DMS153 (cell line): ENCODE measurements at regions not wholly inside any gene's neighbourhood (a gene's known extent, or its start where the extent isn't known, plus 50 kb on each side); places are given as distances from the start of the nearest gene placed in this dataset.
"Not testable (repeated sequence)": the region's sequence is repeated elsewhere in the genome, so short reads cannot be mapped to it uniquely, and the experiment has no call there.

Experiments
- DNase-seq: peaks from one replicate; lab custom pipeline; 2025; lab: John Stamatoyannopoulos, UW

DNA sequence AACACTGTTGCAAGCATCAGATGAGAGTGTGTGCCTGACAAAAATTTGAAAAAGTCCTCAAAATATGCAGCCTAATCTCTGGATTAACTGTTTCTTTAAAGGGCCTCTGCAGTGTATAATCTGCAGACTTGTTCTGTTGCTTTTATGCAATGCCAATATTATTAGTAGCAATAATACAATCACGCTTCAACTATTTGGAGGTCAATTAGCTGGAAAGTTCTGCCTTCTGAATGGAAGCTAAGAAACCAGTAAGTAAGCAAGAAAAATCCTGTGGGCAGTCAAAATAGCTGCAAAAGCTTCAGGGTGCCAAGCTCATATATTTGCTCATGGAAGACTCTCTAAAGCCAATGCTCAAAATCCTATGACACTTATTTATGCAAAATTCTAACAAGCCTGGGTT lies 153.2 kb upstream of the NR2F2 start:
- DNase-seq, result no peak

DNA sequence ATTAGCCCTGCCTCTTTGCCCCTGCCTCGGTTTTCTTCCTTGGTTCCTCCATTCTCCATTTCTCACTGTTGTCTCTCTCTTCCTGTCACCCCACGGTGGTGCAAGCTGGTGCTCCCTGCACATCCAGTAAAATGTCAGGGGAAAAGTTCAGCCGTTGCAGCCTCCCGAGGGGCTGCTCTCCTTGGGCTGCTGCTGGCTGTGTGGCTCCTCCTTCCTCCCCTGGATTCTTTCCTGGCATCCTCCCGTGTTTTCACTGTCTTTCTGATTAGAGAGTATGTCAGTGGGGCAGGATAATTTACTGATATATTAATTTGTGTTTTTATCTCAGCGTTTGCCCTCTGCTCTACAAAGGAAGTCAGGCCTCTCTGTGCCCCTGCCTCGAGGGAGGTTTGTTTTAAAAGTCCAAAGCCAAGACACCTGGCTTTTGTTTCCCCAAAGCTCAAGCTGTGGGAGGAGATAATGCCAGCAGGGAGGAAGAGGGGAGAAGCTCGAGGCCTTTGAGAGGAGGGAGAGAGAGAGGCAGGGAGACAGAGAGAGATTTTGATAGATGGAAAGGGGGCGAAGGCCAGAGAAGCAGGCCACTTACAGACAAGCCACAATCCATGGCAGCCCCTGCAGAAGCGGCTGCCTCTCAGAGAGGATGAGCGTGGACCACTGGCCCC lies 150.3 kb upstream of the NR2F2 start:
- no peak for DNase-seq

DNA sequence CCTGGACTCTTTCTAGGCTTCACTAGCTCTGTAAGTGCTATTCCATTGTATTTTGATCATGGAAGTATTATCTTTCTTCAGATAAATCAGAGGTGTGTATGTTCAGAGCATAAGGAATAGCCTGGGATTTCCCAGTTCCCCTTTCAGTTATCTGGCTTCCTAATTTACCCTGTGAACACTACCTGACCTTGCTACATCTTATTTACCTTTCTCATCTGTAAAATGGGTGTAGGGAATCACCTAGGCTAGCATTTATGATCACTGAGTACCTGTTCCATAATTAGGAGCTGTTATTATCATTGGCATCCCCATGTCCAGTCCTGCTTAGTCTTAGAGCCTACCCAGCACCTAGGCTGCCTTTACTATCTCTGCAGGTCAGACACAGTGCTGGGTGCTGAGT lies 149.3 kb upstream of the NR2F2 start:
- no peak for DNase-seq

DNA sequence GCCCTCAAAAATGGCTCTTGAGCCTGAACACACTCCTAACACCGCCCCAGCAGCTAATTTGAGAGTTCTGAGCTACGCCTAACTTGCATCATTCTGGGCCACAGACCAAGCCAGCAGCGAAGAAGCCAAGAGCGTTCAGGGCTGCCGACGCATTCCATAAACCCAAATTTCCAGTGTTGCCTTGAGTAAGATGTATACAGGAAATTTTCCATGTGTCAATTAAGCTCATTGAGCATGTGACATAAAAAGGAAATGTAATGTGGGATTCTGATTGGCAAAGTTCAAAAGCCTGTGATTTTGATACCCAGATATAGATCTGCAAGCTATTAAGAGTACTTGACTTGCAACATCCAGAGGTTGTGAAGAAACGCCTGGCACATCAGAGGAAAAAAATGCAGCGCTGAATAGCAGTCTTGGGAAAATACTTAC lies 148.6 kb upstream of the NR2F2 start:
- DNase-seq, result no peak

DNA sequence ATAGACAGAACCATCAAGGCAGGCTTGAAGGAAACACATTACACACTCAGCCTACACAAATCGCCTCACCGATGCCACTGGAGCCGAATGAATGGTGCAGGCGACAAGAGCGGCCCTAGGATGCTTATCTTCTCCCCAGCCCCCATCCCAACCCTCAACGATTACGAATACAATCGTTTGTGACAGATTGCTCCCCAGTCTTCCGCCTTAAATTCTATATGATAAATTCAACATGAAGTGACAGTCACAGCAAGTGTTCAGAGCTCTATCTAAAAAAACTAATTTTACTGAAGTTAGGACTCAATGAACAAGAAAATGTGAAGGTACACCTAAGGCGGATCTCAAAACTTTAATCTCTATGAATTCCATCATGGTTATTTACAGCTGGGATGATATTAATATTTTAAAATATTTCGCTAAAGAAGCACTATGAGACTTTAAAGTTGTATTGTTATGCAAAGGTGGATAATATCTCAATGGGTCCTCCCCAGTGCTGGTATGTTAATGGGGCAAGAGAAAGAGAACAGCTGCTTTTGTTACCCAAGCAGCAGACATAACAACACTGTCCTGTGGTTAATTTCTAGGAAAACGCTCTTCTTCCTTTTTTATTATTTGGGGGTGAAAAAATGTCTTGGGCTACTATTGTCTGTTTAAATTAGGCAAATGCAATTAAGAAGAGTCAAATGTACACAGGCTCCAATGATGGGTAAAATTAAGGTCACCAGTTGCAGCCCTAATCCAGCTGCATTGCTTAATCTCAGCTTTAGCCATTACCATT lies 147.6 kb upstream of the NR2F2 start:
- no peak for DNase-seq

DNA sequence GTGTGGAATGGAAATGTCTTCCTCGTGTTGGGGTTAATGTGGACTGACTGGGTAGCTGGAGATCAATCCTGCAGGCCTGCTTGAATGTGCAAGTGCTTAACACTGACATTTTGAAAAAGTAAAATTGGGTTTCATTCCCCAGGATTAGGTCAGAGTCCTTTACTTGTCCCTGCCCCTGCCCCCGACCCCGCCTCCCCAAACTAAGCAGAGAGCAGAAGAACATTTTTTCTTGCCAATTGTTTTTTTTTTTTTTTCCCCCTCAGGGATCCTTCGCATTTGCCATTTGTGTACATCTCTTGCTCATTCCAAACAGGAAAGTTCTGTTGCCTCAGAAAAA lies 147.0 kb upstream of the NR2F2 start:
- no peak for DNase-seq

DNA sequence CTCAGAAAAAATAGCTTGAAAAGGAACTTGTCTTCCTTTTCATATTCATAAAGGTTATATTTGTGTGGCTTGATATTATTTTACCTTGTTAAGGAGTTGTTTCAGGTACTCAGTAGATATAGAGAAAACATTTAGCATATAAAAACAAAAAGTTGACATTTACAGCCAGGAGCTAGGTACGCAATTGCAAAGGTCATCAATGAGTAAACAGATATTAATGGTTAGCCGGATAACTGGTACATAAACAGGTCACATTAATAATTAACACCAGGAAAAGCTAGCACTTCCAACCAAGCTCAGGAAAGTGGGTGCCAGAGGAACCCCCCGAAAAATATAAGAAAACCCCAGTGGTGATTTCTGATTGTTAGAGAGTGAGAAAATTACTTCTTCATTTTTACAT lies 146.6 kb upstream of the NR2F2 start:
- no peak for DNase-seq

DNA sequence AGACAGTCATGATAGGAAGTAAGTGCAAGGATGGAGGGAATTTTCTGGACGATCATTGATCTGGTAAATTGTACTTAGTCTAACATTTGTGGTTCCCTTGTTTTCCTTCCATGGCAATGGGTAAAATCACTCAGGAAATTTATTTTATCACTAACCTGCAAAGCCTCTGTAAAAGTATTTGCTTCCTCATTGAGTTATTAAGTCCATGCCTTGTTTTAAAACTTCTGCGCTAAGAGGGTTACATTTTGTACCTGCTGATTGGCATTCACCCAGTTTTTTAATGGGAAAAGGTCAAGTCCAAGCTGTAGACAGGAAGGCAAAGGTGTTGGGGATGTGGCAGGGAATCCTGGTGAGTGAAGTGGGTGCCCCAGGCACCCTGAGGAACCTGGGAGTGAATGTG lies 146.2 kb upstream of the NR2F2 start:
- DNase-seq, result no peak

DNA sequence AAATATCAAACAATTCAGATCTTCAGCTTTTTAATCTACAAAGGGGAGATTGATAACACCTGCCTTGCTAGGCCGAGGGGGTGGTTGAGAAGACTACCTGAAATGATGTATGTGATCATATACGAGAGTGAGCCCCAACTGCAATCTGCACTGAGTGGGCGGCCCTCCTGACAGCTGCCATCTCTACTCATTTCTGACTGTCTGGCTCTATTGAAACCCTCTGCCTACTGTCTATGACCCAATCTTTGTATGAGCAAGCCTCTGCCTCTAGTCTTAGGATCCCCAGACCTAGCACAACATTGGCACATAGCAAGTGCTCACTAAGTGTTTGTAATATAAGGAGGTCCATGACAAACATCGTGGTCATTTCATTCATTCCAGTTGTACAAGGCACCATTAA lies 144.4 kb upstream of the NR2F2 start:
- DNase-seq, result no peak

DNA sequence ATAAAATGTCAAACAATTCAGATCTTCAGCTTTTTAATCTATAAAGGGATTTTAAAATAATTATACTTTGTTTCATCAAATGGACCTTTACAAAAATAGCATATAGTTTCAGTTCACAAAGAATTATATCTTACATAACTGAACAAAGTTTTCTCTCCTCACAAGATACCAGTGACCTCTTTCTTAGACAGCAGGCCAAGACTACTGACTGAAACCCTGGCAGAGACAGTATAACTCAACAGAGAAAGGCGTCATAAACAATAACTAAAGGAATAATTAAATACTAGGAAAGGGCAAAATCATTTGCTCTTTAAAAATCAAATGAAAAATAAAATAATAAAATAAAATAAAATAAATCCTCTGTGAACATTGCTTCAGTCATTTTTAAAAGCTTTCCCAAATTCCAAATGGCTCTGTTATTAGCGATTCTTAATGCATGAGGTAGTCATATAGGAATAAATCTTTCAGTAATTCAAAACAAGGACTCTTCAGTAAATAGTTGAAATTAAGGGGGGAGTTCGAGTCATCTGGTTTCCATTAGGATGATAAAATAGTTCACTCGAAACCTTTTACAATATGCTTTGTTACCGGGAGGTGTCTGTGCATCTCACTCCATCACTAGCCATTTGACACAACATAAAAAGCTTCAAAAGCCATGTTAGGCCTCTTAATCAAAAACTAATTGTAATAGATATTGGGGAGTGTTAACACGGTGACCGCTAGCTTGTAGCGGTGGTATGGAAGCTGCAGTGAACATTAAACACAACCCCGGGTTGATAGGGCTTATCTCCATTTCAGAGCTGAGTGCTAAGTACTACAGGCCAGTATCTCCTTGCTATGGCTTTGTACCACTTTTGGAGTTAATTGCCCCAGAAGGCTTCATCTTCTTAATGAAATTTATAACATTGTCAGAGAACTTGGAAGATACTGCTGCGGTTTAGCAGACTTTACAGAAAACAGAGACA lies 142.9 kb upstream of the NR2F2 start:
- no peak for DNase-seq

DNA sequence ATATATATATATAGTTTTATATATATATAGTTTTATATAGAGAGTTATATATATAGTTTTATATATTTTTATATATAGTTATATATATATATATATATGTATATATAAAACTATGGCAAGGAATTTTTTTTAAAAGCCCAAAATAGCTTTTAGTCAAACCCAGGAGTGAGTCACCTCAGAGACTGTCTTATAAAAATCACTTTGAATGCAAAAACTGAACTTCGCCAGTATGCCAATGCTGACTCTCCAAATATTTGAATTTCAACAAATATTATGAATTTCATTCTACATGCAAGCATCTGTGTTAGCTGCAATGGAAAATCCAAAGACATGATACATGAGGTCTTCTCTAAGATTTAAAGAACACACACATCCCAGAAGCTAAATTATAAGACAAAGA lies 132.8 kb upstream of the NR2F2 start:
- no peak for DNase-seq

DNA sequence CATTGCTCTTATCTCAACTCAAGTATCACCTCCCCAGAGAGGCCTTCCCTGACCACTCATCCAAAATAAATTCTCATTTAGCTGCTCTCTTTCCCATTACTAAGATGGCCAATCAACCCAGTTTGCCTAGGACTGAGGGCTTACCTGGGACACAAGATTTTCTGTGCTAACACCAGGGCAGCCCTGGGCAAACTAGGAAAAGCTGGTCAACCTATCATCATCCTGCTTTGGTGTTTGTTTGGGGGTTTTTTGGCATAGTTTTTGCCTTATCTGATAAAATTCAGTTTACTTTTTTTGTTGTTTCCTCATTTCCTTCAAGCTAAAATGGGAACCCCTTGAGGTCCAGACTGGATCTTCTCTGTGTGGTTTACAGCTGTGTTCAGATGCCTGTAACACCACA lies 131.4 kb upstream of the NR2F2 start:
- DNase-seq, result no peak

DNA sequence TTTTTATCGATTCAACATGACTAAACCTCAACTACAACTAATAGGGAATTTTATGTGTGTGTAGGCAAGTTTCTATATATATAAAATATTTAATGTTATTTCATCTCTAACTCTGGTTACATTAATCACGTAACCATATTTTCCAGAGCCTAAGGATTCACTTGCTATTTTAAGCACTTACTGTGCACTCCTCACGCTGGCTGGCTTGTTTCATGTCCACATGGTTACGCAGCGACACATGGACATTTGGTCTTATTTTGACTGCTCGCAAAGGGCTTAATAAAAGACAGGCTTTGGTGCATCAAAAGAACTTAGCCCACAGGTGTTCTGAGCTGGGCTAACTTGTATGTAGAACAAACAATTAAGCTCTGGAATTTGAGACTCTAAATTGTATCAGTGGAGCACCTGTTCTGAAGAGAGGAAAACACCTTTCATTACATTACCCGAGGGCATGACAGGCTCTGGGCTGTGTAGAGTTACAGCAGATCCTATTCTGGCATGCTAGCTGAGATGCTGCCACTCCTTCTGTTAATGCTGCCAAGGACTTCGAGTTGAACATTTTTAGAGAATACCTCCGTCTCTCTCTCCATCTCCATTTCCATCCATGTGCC lies 130.0 kb upstream of the NR2F2 start:
- no peak for DNase-seq

DNA sequence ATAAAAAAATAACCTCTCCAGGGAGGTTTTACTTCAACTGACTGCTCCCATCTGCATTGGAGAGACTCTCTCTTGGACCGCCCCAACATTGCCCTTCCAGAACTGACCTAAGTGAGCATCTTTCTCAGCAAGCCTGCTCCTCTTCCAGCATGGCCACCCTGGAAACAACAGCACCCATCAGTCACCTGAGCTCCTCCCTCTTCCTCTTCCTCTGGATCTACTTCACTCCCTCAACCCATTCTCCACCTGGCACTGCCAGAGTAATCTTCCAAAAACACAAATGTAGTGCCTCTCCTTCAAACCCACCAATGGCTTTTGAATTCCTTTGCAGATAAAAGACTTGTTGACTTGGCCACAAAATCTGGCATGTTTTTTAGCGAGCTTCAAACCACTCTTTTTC lies 128.8 kb upstream of the NR2F2 start:
- DNase-seq, result no peak

DNA sequence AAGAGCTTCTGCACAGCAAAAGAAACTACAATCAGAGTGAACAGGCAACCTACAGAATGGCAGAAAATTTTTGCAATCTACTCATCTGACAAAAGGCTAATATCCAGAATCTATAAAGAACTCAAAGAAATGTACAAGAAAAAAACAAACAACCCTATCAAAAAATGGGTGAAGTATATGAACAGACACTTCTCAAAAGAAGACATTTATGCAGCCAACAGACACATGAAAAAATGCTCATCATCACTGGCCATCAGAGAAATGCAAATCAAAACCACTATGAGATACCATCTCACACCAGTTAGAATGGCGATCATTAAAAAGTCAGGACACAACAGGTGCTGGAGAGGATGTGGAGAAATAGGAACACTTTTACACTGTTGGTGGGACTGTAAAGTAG lies 124.9 kb upstream of the NR2F2 start:
- not testable (repeated sequence) for DNase-seq

DNA sequence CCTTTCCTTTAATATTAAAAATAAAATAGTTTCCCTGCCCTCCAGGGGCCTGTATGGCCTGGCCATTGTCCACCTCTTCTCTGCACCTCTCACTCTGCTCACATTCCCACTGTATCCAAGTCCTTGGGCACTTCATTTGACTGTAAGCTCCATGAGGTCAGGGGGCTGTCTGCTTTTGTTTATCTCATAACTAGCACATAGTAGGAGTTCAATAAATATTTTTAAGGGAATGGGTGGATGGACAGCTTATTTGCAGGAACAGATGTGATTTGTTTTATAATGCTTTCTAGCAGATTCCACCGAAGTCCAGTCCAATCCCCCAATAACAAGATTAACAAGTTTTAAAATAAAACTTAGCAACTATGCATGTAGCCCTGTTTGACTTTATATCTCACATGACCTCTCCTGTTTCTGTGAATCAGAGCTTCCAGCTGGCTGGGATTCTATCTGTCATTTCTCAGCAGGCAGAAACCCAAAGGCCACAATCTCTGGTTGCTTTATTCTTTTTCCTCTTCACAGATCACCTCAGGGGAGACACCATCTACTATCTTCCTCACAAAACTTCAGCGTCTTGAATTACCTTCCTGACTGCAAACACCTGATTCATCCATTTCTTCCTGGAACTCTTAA lies 123.0 kb upstream of the NR2F2 start:
- no peak for DNase-seq

DNA sequence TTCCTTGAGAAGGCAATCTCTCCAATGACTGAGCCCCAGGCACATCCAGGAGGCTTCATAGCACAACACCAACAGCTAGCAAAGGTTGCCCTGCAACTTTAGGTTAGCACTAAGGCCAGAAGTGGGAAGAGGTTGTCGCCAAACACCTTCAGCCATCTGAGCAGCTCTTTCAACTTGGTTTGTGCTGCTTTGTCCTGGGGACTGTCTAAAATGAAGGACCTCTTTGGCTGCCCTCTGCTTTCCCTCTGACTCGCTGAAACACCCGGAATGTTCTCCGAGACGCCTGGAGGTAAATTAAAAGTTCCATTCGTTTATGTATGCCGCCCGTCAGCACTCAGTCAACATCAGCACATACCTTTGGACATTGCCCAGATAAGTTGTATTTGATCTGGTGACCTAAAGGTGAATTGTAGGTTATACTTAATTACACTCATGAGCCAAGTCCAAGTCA lies 121.2 kb upstream of the NR2F2 start:
- no peak for DNase-seq

DNA sequence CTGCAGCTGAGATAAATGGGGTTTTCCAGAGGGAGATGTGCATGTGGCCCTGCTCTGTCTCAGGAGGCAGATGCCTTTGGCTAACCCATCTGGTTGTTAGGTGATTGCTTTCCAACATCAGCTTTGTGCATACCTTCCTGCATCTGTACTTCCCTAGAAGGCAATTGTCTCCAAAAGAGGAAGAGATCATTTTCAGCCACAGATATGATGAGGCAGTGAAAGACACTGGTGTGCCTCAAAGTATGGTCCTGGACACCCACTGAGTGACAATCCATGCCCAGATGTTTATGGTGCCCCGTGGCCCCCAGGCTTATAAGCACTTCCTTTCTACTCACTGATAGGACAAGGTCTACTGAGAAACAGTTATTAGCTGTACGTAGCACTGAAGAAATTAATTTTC lies 117.5 kb upstream of the NR2F2 start:
- DNase-seq, result no peak

DNA sequence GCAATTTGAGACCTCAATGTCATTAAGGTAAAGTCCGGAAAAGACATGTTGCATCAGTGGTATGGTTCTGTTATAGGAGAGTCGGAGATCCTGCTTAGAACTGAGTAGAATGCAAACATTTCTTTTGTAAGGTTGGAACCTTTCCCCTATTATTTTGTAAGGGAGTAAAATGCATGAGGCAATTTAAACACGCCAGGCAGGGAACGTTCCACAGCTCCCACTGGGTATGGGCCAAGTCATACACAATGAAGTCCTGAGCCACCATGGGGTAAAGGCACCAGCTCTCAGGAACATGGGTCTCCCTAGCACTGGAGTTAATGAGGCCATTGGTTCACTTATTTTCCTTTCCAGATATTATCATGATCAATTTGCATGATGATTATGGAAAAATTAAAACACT lies 116.6 kb upstream of the NR2F2 start:
- no peak for DNase-seq

DNA sequence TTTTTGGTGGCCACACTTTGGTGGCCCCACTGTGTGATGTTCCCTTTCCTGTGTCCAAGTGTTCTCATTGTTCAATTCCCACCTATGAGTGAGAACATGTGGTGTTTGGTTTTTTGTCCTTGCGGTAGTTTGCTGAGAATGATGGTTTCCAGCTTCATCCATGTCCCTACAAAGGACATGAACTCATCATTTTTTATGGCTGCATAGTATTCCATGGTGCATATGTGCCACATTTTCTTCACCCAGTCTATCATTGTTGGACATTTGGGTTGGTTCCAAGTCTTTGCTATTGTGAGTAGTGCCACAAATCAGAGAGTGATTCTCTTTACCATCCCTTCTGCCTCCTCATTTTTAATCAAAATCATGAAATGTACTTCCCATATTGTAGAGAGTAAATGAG lies 114.0 kb upstream of the NR2F2 start:
- not testable (repeated sequence) for DNase-seq

DNA sequence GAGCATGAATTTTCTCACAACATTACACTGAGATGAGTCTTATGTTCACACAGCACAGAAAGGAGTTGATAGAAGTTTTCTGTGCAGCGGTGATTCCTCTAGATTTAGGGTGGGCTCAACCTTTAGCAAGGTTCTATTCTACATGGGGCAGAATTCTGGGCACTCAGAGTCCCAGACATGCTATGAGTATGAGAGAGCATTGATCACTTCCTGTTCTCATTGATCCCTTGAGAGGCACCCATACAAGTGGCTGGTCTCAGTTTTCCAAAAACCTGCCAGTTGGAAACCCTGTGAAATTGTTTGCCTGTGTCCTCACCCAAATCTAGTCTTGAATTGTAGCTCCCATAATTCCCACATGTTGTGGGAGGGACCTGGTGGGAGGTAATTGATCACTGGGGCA lies 112.5 kb upstream of the NR2F2 start:
- DNase-seq, result no peak
